Left ventricle myocardium inferior (tissue), 1 donor: ENCODE measurements at regions not wholly inside any gene's neighbourhood (a gene's known extent, or its start where the extent isn't known, plus 50 kb on each side); places are given as distances from the start of the nearest gene placed in this dataset.

Experiments used
- DNase-seq: peaks from one replicate; pipeline ENCODE4 v3.0.0-alpha.2; 2020
- H3K27ac ChIP-seq: fragments of 200-600 bp; replicated peaks from 2 replicates; pipeline ENCODE4 v1.8.0; 2021
- H3K27me3 ChIP-seq: fragments of 200-600 bp; 2 replicates; pipeline ENCODE4 v1.8.0; 2021; ENCODE audit warnings: low read depth
- H3K36me3 ChIP-seq: fragments of 200-600 bp; 2 replicates; pipeline ENCODE4 v1.8.0; 2021
- H3K4me1 ChIP-seq: fragments of 200-600 bp; 2 replicates; pipeline ENCODE4 v1.8.0; 2021
- H3K4me3 ChIP-seq: fragments of 200-600 bp; 2 replicates; pipeline ENCODE4 v1.8.0; 2021; ENCODE audit warnings: mild to moderate bottlenecking, moderate library complexity
- H3K9me3 ChIP-seq: fragments of 200-600 bp; replicated peaks from 2 replicates; pipeline ENCODE4 v1.8.0; 2021
- intact Hi-C: fragments of 100-400 bp; cut with micrococcal nuclease; formaldehyde crosslinking; loops from one replicate; pipeline ENCODE4 v1.11.0; 2022
- TF ChIP-seq, protein P1 (sequence below): fragments of 200-600 bp; IDR thresholded peaks from 2 replicates; pipeline ENCODE4 v1.8.0; 2021; ENCODE audit warnings: antibody characterized with exemption, mild to moderate bottlenecking, borderline replicate concordance
- donor health status: DM: no; HTN: yes; CAD: no; lungs with severe emphysema.

DNA sequence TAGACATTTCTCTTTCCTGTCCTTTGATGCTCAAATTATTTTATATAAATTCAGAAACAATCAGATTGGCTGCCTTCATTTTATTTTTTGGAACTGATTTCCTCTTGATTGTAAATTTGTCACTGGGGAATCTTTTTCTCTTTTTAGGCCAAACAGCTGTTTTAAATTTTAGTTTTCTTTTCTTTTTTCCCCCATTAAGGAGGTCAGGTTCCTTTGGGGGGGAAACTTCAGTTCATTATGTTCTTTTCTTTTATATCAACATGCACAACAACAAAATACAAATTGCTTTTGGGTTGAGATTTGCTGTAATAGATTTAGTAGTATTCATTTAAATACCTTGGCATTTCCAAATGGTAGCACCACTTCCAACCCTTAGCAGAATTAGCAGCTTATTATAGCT, 264.8 kb upstream of the SPRY2 start:
- Histone ChIP-seq H3K36me3 (no peaks in the 10 kb centered on the region), H3K27me3 (no peaks in the 10 kb centered on the region), H3K4me1 (peaks cover 5% of the 10 kb centered on the region), H3K9me3 (no peaks in the 10 kb centered on the region), H3K4me3 (no peak overlapping the region), H3K27ac (peak overlapping the region; percentile 74)
- no peak for DNase-seq
- intact Hi-C loops: no loop called here
- TF ChIP-seq, protein P1, sequence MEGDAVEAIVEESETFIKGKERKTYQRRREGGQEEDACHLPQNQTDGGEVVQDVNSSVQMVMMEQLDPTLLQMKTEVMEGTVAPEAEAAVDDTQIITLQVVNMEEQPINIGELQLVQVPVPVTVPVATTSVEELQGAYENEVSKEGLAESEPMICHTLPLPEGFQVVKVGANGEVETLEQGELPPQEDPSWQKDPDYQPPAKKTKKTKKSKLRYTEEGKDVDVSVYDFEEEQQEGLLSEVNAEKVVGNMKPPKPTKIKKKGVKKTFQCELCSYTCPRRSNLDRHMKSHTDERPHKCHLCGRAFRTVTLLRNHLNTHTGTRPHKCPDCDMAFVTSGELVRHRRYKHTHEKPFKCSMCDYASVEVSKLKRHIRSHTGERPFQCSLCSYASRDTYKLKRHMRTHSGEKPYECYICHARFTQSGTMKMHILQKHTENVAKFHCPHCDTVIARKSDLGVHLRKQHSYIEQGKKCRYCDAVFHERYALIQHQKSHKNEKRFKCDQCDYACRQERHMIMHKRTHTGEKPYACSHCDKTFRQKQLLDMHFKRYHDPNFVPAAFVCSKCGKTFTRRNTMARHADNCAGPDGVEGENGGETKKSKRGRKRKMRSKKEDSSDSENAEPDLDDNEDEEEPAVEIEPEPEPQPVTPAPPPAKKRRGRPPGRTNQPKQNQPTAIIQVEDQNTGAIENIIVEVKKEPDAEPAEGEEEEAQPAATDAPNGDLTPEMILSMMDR: no peak

DNA sequence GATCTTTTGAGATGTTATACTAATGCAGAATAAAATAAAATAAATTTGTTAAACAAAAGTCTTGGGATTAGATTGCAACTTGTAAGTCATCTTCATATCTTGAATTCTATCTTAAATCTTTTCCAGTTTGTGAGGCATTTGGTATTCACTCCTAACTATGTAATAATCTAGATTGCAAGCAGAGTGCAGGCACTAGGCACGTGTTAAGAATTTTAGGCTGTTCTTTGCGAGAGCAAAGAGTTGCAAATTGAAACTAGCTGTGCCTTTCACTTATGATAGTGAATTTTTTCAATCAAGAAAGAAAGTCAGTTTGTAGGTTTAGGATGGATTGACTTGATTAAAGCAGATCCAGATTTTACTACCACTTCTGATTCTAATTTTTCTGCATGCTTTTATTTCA, 264.1 kb upstream of the SPRY2 start:
- H3K36me3 ChIP-seq: no peaks in the 10 kb centered on the region
- no peak for DNase-seq
- H3K4me3 ChIP-seq: no peak overlapping the region
- H3K9me3 ChIP-seq: no peaks in the 10 kb centered on the region
- peaks cover 5% of the 10 kb centered on the region for H3K4me1 ChIP-seq
- TF ChIP-seq, protein P1: no peak
- intact Hi-C loops: no loop called here
- no peaks in the 10 kb centered on the region for H3K27me3 ChIP-seq
- peak overlapping the region; percentile 74 for H3K27ac ChIP-seq

GRCh38 chr13:80604098-80604497, 263.2 kb upstream of the SPRY2 start:
- H3K9me3 ChIP-seq: no peaks in the 10 kb centered on the region
- DNase-seq: peak; percentile 22
- H3K4me3 ChIP-seq: no peak overlapping the region
- TF ChIP-seq, protein P1: peak; percentile 49
- H3K36me3 ChIP-seq: no peaks in the 10 kb centered on the region
- peaks cover 5% of the 10 kb centered on the region for H3K4me1 ChIP-seq
- peak overlapping the region; percentile 74 for H3K27ac ChIP-seq
- no peaks in the 10 kb centered on the region for H3K27me3 ChIP-seq
- intact Hi-C loops: no loop called here

- H3K4me3 ChIP-seq: no peak overlapping the region
- DNase-seq: no peak
- H3K4me1 ChIP-seq: peaks cover 5% of the 10 kb centered on the region
- no peaks in the 10 kb centered on the region for H3K27me3 ChIP-seq
- H3K9me3 ChIP-seq: no peaks in the 10 kb centered on the region
- peak overlapping the region; percentile 74 for H3K27ac ChIP-seq
- intact Hi-C loops: no loop called here
- no peaks in the 10 kb centered on the region for H3K36me3 ChIP-seq
- TF ChIP-seq, protein P1: no peak
Measured at GRCh38 chr13:80603351-80603750, 262.4 kb upstream of the SPRY2 start.

DNA sequence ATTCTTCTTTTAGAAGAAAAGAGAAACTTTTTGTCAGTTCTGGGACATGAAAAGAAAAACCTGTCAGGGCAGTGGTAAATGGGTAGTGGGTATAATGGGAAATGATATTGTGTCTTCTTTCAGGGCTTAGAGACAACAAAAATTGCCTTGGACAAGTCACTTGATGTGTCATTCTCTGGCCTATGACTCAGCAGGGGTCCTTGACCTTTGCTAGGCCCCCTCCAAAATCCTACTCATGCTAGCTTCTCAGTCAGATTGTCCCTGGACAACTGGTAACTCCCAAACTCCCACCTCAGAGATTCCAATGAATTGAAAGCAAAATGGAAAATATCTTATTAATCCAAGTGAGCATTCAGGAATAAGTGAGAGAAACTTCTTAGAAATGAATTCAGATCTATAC, 258.8 kb upstream of the SPRY2 start:
- no peaks in the 10 kb centered on the region for H3K9me3 ChIP-seq
- TF ChIP-seq, protein P1: no peak
- DNase-seq: no peak
- no peaks in the 10 kb centered on the region for H3K27me3 ChIP-seq
- intact Hi-C loops: no loop called here
- H3K4me1 ChIP-seq: no peaks in the 10 kb centered on the region
- no peak overlapping the region for H3K4me3 ChIP-seq
- H3K36me3 ChIP-seq: no peaks in the 10 kb centered on the region
- H3K27ac ChIP-seq: no peak overlapping the region

- intact Hi-C loops: no loop called here
- H3K4me3 ChIP-seq: no peak overlapping the region
Measured at GRCh38 chr13:80598189-80598588, 257.3 kb upstream of the SPRY2 start.

More at GRCh38 chr13:80598189-80598588, 257.3 kb upstream of the SPRY2 start:
- TF ChIP-seq, protein P1: no peak
- Histone ChIP-seq H3K4me1 (no peaks in the 10 kb centered on the region), H3K9me3 (no peaks in the 10 kb centered on the region), H3K36me3 (no peaks in the 10 kb centered on the region), H3K27me3 (no peaks in the 10 kb centered on the region), H3K27ac (no peak overlapping the region)
- DNase-seq: no peak
